ENCODE measurements at regions not wholly inside any gene's neighbourhood (a gene's known extent, or its start where the extent isn't known, plus 50 kb on each side); places are given as distances from the start of the nearest gene placed in this dataset.

GRCh38 chrX:117713411-117713810 is 403.2 kb downstream of the KLHL13 start:
- TF ChIP-seq, protein P1, sequence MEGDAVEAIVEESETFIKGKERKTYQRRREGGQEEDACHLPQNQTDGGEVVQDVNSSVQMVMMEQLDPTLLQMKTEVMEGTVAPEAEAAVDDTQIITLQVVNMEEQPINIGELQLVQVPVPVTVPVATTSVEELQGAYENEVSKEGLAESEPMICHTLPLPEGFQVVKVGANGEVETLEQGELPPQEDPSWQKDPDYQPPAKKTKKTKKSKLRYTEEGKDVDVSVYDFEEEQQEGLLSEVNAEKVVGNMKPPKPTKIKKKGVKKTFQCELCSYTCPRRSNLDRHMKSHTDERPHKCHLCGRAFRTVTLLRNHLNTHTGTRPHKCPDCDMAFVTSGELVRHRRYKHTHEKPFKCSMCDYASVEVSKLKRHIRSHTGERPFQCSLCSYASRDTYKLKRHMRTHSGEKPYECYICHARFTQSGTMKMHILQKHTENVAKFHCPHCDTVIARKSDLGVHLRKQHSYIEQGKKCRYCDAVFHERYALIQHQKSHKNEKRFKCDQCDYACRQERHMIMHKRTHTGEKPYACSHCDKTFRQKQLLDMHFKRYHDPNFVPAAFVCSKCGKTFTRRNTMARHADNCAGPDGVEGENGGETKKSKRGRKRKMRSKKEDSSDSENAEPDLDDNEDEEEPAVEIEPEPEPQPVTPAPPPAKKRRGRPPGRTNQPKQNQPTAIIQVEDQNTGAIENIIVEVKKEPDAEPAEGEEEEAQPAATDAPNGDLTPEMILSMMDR (tag by site-specific recombination; IDR thresholded peaks at IDR 0.05) = no peak
- no peak for TF ChIP-seq SALL2 (tag by site-specific recombination; IDR thresholded peaks at IDR 0.05; ENCODE audit: borderline replicate concordance)
- TF ChIP-seq ZNF660 (tag by site-specific recombination; IDR thresholded peaks at IDR 0.05) = no peak
- TF ChIP-seq, protein P2, sequence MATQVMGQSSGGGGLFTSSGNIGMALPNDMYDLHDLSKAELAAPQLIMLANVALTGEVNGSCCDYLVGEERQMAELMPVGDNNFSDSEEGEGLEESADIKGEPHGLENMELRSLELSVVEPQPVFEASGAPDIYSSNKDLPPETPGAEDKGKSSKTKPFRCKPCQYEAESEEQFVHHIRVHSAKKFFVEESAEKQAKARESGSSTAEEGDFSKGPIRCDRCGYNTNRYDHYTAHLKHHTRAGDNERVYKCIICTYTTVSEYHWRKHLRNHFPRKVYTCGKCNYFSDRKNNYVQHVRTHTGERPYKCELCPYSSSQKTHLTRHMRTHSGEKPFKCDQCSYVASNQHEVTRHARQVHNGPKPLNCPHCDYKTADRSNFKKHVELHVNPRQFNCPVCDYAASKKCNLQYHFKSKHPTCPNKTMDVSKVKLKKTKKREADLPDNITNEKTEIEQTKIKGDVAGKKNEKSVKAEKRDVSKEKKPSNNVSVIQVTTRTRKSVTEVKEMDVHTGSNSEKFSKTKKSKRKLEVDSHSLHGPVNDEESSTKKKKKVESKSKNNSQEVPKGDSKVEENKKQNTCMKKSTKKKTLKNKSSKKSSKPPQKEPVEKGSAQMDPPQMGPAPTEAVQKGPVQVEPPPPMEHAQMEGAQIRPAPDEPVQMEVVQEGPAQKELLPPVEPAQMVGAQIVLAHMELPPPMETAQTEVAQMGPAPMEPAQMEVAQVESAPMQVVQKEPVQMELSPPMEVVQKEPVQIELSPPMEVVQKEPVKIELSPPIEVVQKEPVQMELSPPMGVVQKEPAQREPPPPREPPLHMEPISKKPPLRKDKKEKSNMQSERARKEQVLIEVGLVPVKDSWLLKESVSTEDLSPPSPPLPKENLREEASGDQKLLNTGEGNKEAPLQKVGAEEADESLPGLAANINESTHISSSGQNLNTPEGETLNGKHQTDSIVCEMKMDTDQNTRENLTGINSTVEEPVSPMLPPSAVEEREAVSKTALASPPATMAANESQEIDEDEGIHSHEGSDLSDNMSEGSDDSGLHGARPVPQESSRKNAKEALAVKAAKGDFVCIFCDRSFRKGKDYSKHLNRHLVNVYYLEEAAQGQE (tag by site-specific recombination; IDR thresholded peaks at IDR 0.05) = no peak
- TF ChIP-seq ZNF274 (IDR thresholded peaks at IDR 0.05; ENCODE audit: low read length) = no peak
- TF ChIP-seq ZNF274 (tag by site-specific recombination; IDR thresholded peaks at IDR 0.05; ENCODE audit: borderline replicate concordance) = no peak
- no peak for TF ChIP-seq ZNF76 (tag by site-specific recombination; IDR thresholded peaks at IDR 0.05; ENCODE audit: borderline replicate concordance, low read depth)
- TF ChIP-seq ZBTB49 (tag by site-specific recombination; IDR thresholded peaks at IDR 0.05; ENCODE audit: low read depth) = no peak
- TF ChIP-seq ZNF530 (tag by site-specific recombination; IDR thresholded peaks at IDR 0.05; ENCODE audit: low read depth) = no peak
- no peak for TF ChIP-seq SP2 (tag by site-specific recombination; IDR thresholded peaks at IDR 0.05)
- TF ChIP-seq, protein P3, sequence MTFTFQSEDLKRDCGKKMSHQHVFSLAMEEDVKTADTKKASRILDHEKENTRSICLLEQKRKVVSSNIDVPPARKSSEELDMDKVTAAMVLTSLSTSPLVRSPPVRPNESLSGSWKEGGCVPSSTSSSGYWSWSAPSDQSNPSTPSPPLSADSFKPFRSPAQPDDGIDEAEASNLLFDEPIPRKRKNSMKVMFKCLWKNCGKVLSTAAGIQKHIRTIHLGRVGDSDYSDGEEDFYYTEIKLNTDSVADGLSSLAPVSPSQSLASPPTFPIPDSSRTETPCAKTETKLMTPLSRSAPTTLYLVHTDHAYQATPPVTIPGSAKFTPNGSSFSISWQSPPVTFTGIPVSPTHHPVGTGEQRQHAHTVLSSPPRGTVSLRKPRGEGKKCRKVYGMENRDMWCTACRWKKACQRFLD (tag by site-specific recombination; IDR thresholded peaks at IDR 0.05) = no peak
- no peak for TF ChIP-seq ZNF521 (tag by site-specific recombination; IDR thresholded peaks at IDR 0.05)
- TF ChIP-seq ZNF449 (tag by site-specific recombination; IDR thresholded peaks at IDR 0.05) = no peak

Measured in HEK293 (cell line).